ENCODE measurements at regions not wholly inside any gene's neighbourhood (a gene's known extent, or its start where the extent isn't known, plus 50 kb on each side); places are given as distances from the start of the nearest gene placed in this dataset.

- no peak for TF ChIP-seq ARNT (IDR thresholded peaks at IDR 0.05)
- ChIA-PET POLR2A (no interaction called here), CTCF (no interaction called here)
- no peak for DNase-seq (ENCODE audit: extremely low spot score)
Measured at GRCh38 chr2:59655809-59656208, 897.6 kb downstream of the BCL11A start.

GRCh38 chr2:59654710-59655109, 898.7 kb downstream of the BCL11A start:
- POLR2A ChIA-PET = no interaction called here
- CTCF ChIA-PET = no interaction called here
- TF ChIP-seq, protein P1, sequence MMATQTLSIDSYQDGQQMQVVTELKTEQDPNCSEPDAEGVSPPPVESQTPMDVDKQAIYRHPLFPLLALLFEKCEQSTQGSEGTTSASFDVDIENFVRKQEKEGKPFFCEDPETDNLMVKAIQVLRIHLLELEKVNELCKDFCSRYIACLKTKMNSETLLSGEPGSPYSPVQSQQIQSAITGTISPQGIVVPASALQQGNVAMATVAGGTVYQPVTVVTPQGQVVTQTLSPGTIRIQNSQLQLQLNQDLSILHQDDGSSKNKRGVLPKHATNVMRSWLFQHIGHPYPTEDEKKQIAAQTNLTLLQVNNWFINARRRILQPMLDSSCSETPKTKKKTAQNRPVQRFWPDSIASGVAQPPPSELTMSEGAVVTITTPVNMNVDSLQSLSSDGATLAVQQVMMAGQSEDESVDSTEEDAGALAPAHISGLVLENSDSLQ (IDR thresholded peaks at IDR 0.05) = no peak
- TF ChIP-seq BHLHE40 (IDR thresholded peaks at IDR 0.05; ENCODE audit: borderline replicate concordance) (no peak), FOXK2 (IDR thresholded peaks at IDR 0.05) (no peak), TARDBP (IDR thresholded peaks at IDR 0.05) (no peak)
- DNase-seq (ENCODE audit: extremely low spot score) = no peak

DNA sequence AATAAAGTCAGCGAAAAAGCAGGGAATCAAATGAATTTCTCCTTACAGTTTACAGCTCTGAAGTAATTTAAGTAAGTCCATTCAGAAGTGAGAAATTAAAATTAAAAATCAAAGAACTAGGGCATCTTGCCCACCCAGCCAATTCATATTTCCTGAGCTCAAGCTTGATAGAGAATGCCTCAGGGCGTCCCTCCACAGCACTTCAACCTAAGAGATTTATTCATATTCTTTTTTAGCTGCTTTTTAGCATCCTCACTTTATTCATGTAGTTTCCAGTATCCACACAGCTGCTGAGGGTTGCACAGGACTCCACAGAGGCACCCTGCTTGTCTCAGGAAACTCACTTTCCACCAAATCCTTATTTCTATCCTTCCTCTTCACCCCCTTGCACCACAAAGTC, 900.3 kb downstream of the BCL11A start:
- POLR2A ChIA-PET = no interaction called here
- CTCF ChIA-PET = interaction anchor here (0.7 kb wide), 1 partner anchor 217 kb away, joined by 3 read pairs; no protein-coding TSS in a partner anchor
- TF ChIP-seq NFRKB (IDR thresholded peaks at IDR 0.05) (no peak), FOXM1 (IDR thresholded peaks at IDR 0.05; ENCODE audit: borderline replicate concordance) (no peak), ELF4 (IDR thresholded peaks at IDR 0.05) (no peak), BHLHE40 (IDR thresholded peaks at IDR 0.05; ENCODE audit: borderline replicate concordance) (no peak), SP1 (IDR thresholded peaks at IDR 0.05) (no peak)
- no peak for DNase-seq (ENCODE audit: extremely low spot score)

- no peak for DNase-seq (ENCODE audit: extremely low spot score)
- ChIA-PET CTCF (no interaction called here), POLR2A (no interaction called here)
- no peak for TF ChIP-seq FOXM1 (IDR thresholded peaks at IDR 0.05; ENCODE audit: borderline replicate concordance)
- no peak for TF ChIP-seq SUZ12 (IDR thresholded peaks at IDR 0.05)
- no peak for TF ChIP-seq LEF1 (IDR thresholded peaks at IDR 0.05; ENCODE audit: borderline replicate concordance)
- no peak for TF ChIP-seq CTBP1 (IDR thresholded peaks at IDR 0.05; ENCODE audit: borderline replicate concordance)
- no peak for TF ChIP-seq BHLHE40 (IDR thresholded peaks at IDR 0.05; ENCODE audit: borderline replicate concordance)
- no peak for TF ChIP-seq ARNT (IDR thresholded peaks at IDR 0.05)
Measured at GRCh38 chr2:59630789-59631188, 922.7 kb downstream of the BCL11A start.

DNA sequence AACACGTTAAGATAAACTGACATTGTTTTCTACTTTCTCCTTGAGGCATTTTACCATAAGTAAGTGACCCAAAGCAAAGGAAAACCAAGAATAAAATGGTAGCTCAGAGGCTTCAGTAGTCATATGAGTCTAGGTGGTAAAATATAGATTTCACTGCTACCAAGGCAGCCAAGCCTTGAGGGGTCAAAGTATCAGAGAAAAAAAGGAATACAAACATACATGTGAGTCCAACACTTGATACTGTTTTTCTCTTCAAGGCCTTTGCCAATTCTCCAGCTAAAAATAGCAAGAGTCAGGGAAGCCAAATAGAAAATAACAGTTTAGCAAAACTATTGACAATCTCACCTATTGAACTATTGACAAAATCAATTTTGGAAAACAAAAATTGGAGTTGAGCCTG, 925.9 kb downstream of the BCL11A start:
- ChIA-PET CTCF (no interaction called here), POLR2A (no interaction called here)

DNA sequence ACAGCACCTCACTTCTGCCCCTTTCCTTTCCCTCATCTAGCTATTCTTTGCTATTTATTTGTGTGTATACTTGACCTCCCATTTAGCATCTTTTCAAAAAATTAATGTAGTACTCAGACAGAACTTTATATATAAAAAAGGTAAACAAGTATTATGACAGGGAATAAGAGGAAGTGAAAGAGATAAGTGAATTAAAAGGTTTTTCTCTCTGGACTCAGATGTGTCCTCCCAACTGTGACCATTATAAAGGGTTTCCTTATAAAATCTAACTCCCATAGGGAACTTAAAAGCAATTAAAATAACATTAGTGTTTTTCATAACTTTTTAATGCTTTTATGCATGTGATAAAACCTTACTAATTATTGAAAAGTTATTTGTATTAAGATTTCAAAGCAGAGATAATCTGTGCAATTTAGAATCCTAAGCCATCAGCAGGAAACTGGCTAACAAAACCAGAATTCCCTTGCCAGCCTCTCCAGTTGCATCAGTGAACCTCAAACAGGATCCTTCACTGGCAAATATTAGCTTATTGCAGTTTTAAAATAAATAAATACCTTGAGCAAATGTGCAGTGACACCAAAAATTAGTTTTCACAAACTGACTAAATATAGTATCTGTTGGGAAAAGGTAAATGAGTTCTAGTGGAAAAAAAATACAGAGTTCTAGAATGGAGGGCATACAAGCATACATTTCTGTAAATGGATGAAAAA, 930.7 kb downstream of the BCL11A start:
- ChIA-PET CTCF (no interaction called here), POLR2A (no interaction called here)
- TF ChIP-seq TARDBP (IDR thresholded peaks at IDR 0.05) = no peak
- TF ChIP-seq FOXK2 (IDR thresholded peaks at IDR 0.05) = no peak
- TF ChIP-seq ARNT (IDR thresholded peaks at IDR 0.05) = no peak
- no peak for TF ChIP-seq HDGF (IDR thresholded peaks at IDR 0.05; ENCODE audit: borderline replicate concordance)
- TF ChIP-seq NFRKB (IDR thresholded peaks at IDR 0.05) = no peak
- no peak for TF ChIP-seq BHLHE40 (IDR thresholded peaks at IDR 0.05; ENCODE audit: borderline replicate concordance)
- TF ChIP-seq ELF4 (IDR thresholded peaks at IDR 0.05) = no peak
- TF ChIP-seq LEF1 (IDR thresholded peaks at IDR 0.05; ENCODE audit: borderline replicate concordance) = no peak
- TF ChIP-seq, protein P1 (IDR thresholded peaks at IDR 0.05) = no peak
- no peak for TF ChIP-seq SUZ12 (IDR thresholded peaks at IDR 0.05)
- TF ChIP-seq ZNF384 (IDR thresholded peaks at IDR 0.05) = no peak
- no peak for TF ChIP-seq CTBP1 (IDR thresholded peaks at IDR 0.05; ENCODE audit: borderline replicate concordance)
- no peak for TF ChIP-seq FOXA1 (IDR thresholded peaks at IDR 0.05)
- TF ChIP-seq FOXM1 (IDR thresholded peaks at IDR 0.05; ENCODE audit: borderline replicate concordance) = no peak
- no peak for TF ChIP-seq L3MBTL2 (conservative IDR thresholded peaks at IDR 0.05)
- TF ChIP-seq SP1 (IDR thresholded peaks at IDR 0.05) = no peak
- no peak for DNase-seq (ENCODE audit: extremely low spot score)

More for the DNA sequence above, 925.9 kb downstream of the BCL11A start:
- TF ChIP-seq HDGF (IDR thresholded peaks at IDR 0.05; ENCODE audit: borderline replicate concordance) (no peak), NFRKB (IDR thresholded peaks at IDR 0.05) (no peak), LEF1 (IDR thresholded peaks at IDR 0.05; ENCODE audit: borderline replicate concordance) (no peak), SP1 (IDR thresholded peaks at IDR 0.05) (no peak), ELF4 (IDR thresholded peaks at IDR 0.05) (no peak), L3MBTL2 (conservative IDR thresholded peaks at IDR 0.05) (no peak), FOXA1 (IDR thresholded peaks at IDR 0.05) (no peak), SUZ12 (IDR thresholded peaks at IDR 0.05) (no peak), FOXK2 (IDR thresholded peaks at IDR 0.05) (no peak), ARNT (IDR thresholded peaks at IDR 0.05) (no peak), FOXM1 (IDR thresholded peaks at IDR 0.05; ENCODE audit: borderline replicate concordance) (no peak), ZNF384 (IDR thresholded peaks at IDR 0.05) (no peak), BHLHE40 (IDR thresholded peaks at IDR 0.05; ENCODE audit: borderline replicate concordance) (no peak), CTBP1 (IDR thresholded peaks at IDR 0.05; ENCODE audit: borderline replicate concordance) (no peak), TARDBP (IDR thresholded peaks at IDR 0.05) (no peak)
- TF ChIP-seq, protein P1 (IDR thresholded peaks at IDR 0.05) = no peak
- no peak for DNase-seq (ENCODE audit: extremely low spot score)

- no peak for DNase-seq (ENCODE audit: extremely low spot score)
- TF ChIP-seq FOXK2 (IDR thresholded peaks at IDR 0.05) (no peak), ZNF384 (IDR thresholded peaks at IDR 0.05) (no peak), SP1 (IDR thresholded peaks at IDR 0.05) (no peak), ELF4 (IDR thresholded peaks at IDR 0.05) (no peak), HDGF (IDR thresholded peaks at IDR 0.05; ENCODE audit: borderline replicate concordance) (no peak), TARDBP (IDR thresholded peaks at IDR 0.05) (no peak)
- CTCF ChIA-PET = interaction anchor here (0.6 kb wide), 1 partner anchor 19 kb away, joined by 3 read pairs; no protein-coding TSS in a partner anchor
- POLR2A ChIA-PET = no interaction called here
Measured at GRCh38 chr2:59604123-59604522, 949.3 kb downstream of the BCL11A start.

Data from HEK293T (cell line).